HepG2 (cell line): ENCODE measurements at regions not wholly inside any gene's neighbourhood (a gene's known extent, or its start where the extent isn't known, plus 50 kb on each side); places are given as distances from the start of the nearest gene placed in this dataset.
"Not testable (repeated sequence)": the region's sequence is repeated elsewhere in the genome, so short reads cannot be mapped to it uniquely, and the experiment has no call there.

Experiments
- ATAC-seq: fragments of 200-7000 bp; cut with Tn5 transposase; 3 replicates; pipeline ENCODE4 v1.9.1; 2020; ENCODE audit warnings: mild to moderate bottlenecking, moderate library complexity
- BruUV-seq: library from RNA; stranded (reverse); fragments of 400-500 nt; replicated peaks from 2 replicates; lab custom pipeline; 2021; lab: Mats Ljungman, UMichigan
- CTCF ChIA-PET: fragments of 300-600 bp; formaldehyde crosslinking; extraction: SDS; loops from one replicate; lab custom pipeline; 2021; ENCODE audit warnings: low total read pairs, inconsistent platforms, low intra/inter-chr PET ratio; lab: Yijun Ruan, JAX
- POLR2A ChIA-PET: fragments of 350-600 bp; sonication (Branson Sonifier 250); formaldehyde crosslinking; loops from one replicate; lab custom pipeline; 2020; ENCODE audit warnings: antibody characterized with exemption, inconsistent platforms; lab: Yijun Ruan, JAX
- DNase-seq: peaks from one replicate; pipeline ENCODE4 v3.0.0-alpha.2; 2015; ENCODE audit warnings: low spot score
- FAIRE-seq: peaks from 3 replicates; lab custom pipeline; 2011; peaks lifted over from hg19 to GRCh38; lab: Jason Lieb, UNC
- H2AFZ ChIP-seq: one replicate; pipeline ENCODE4 v1.6.1; 2011; ENCODE audit warnings: low read length, inconsistent platforms
- H3K27ac ChIP-seq: fragments of 300-600 bp; 3 replicates; pipeline ENCODE4 v1.8.0; 2011; ENCODE audit warnings: mixed run types, mild to moderate bottlenecking, mixed read lengths, low read length, inconsistent platforms; ENCODE audit not compliant: insufficient read depth; ENCODE audit errors: extremely low read length
- H3K27me3 ChIP-seq, 2 experiments: fragments of 200-600 bp in 1 of 2; 2 replicates in 1 of 2; 3 replicates in 1 of 2; pipeline versions ENCODE4 v1.6.0 to v1.8.0; 2011; ENCODE audit warnings: low read length in 2 of 2, mild to moderate bottlenecking in 2 of 2, moderate library complexity in 2 of 2, inconsistent platforms in 1 of 2; ENCODE audit not compliant: insufficient read depth in 2 of 2, control insufficient read depth in 1 of 2
- H3K36me3 ChIP-seq, 2 experiments: fragments of 200-600 bp in 1 of 2; replicated peaks in 1 of 2; 2 replicates in 1 of 2; 3 replicates in 1 of 2; pipeline versions ENCODE4 v1.5.1 to v1.8.0; 2011; ENCODE audit warnings: low read length in 2 of 2, inconsistent platforms in 1 of 2; ENCODE audit not compliant: insufficient read depth in 2 of 2, control insufficient read depth in 1 of 2
- H3K4me1 ChIP-seq: 2 replicates; pipeline ENCODE4 v1.5.1; 2012; ENCODE audit warnings: low read length, inconsistent platforms; ENCODE audit not compliant: insufficient read depth
- H3K4me2 ChIP-seq: 2 replicates; pipeline ENCODE4 v1.6.0; 2011; ENCODE audit warnings: low read depth, low read length, inconsistent platforms
- H3K4me3 ChIP-seq, 3 experiments: fragments of 200-600 bp in 1 of 3; sonication (generic), shearing (Covaris generic) in 1 of 3; replicated peaks in 1 of 3; 2 replicates each; pipeline ENCODE4 v1.5.1; 2011 to 2016; ENCODE audit warnings: low read length in 3 of 3, inconsistent platforms in 2 of 3, low read depth in 2 of 3, mild to moderate bottlenecking in 2 of 3, control low read depth in 1 of 3, mixed read lengths in 1 of 3; ENCODE audit not compliant: insufficient read depth in 1 of 3
- H3K79me2 ChIP-seq: one replicate; pipeline ENCODE4 v1.6.1; 2011; ENCODE audit warnings: low read length, inconsistent platforms; ENCODE audit not compliant: insufficient read depth
- H3K9ac ChIP-seq: 2 replicates; pipeline ENCODE4 v1.6.0; 2011; ENCODE audit warnings: mild to moderate bottlenecking, low read depth, low read length, inconsistent platforms; ENCODE audit not compliant: insufficient read depth
- H3K9me3 ChIP-seq: 2 replicates; pipeline ENCODE4 v1.5.1; 2012; ENCODE audit warnings: mild to moderate bottlenecking, low read length
- H4K20me1 ChIP-seq: 2 replicates; pipeline ENCODE4 v1.6.0; 2011; ENCODE audit warnings: inconsistent platforms, mild to moderate bottlenecking, low read length, moderate library complexity; ENCODE audit not compliant: insufficient read depth
- ELK4 ChIP-seq: sonication (generic); formaldehyde crosslinking; IDR thresholded peaks from 2 replicates; pipeline ENCODE4 v1.9.0; 2021; ENCODE audit warnings: missing genetic modification reagents, borderline replicate concordance
- GMEB2 ChIP-seq: IDR thresholded peaks from 2 replicates; pipeline ENCODE4 v1.6.1; 2016; ENCODE audit warnings: missing biosample characterization, missing genetic modification reagents, low read depth
- HOXA3 ChIP-seq: sonication (generic); formaldehyde crosslinking; IDR thresholded peaks from 2 replicates; pipeline ENCODE4 v1.5.0; 2020; ENCODE audit warnings: missing genetic modification reagents
- MTF1 ChIP-seq: sonication (generic); formaldehyde crosslinking; IDR thresholded peaks from 2 replicates; pipeline ENCODE4 v1.5.0; 2020; ENCODE audit warnings: missing genetic modification reagents
- SNAI1 ChIP-seq: sonication (generic); formaldehyde crosslinking; IDR thresholded peaks from 2 replicates; pipeline ENCODE4 v1.5.0; 2020; ENCODE audit warnings: mild to moderate bottlenecking, missing genetic modification reagents, borderline replicate concordance
- ZBTB10 ChIP-seq: sonication (generic); formaldehyde crosslinking; IDR thresholded peaks from 2 replicates; pipeline ENCODE4 v1.4.0; 2020; ENCODE audit warnings: missing genetic modification reagents, borderline replicate concordance
- ZFY ChIP-seq: sonication (generic); formaldehyde crosslinking; IDR thresholded peaks from 2 replicates; pipeline ENCODE4 v1.4.0; 2020; ENCODE audit warnings: missing genetic modification reagents
- ZNF3 ChIP-seq: IDR thresholded peaks from 2 replicates; pipeline ENCODE4 v1.7.0; 2017; ENCODE audit warnings: inconsistent platforms
- WGBS: methylation state at CpG from one replicate; pipeline ENCODE4 v1.1.6; 2017; ENCODE audit warnings: low lambda C conversion rate; 5-methylcytosine and 5-hydroxymethylcytosine counted together
- in situ Hi-C: cut with HindIII; loops from 2 replicates; pipeline ENCODE4 v1.10.0; 2017; ENCODE audit warnings: low pct_unique_long_range_greater_than_20kb; ENCODE audit not compliant: extremely low pct_ligation_motif_present
- intact Hi-C: fragments of 100-400 bp; cut with micrococcal nuclease; formaldehyde crosslinking; loops from one replicate; pipeline ENCODE4 v1.10.0; 2022; ENCODE audit not compliant: unreplicated experiment

DNA sequence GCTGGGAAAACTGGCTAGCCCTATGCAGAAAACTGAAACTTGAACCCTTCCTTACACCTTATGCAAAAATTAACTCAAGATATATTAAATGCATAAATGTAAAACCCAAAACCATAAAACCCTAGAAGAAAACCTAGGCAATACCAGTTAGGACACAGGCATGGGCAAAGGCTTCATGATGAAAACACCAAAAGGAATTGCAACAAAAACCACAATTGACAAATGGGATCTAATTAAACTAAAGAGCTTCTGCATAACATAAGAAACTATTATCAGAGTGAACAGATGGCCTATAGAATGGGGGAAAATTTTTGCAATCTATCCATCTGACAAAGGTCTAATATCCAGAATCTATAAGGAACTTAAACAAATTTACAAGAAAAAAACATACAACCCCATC lies 192.9 kb upstream of the SLC7A11 start:
- H3K27me3 ChIP-seq, H4K20me1 ChIP-seq, intact Hi-C loops, CTCF ChIA-PET, H3K4me3 ChIP-seq, in situ Hi-C loops, H3K4me1 ChIP-seq, DNase-seq, H3K9me3 ChIP-seq, H2AFZ ChIP-seq, FAIRE-seq, H3K36me3 ChIP-seq, H3K4me2 ChIP-seq, POLR2A ChIA-PET, BruUV-seq, ATAC-seq, H3K27ac ChIP-seq, H3K9ac ChIP-seq, H3K79me2 ChIP-seq: not testable (repeated sequence)

DNA sequence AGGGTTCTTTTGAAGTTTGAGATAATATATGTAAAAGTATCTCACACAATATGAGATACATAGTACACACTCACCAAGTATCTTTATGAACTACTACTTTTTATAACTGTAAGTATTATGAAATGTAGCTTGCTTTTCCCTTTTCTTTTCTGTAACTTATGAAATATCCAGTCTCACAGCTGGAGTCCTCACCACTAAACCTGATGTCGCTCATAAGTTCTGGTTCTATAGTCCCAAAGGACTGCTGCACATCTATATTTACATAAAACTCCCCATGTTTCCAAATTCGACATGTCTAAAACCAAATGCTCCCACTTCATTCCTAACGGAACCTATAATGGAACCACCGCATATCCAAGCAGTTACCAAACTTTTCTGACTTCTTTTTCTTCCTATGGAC lies 186.5 kb upstream of the SLC7A11 start:
- Histone ChIP-seq H3K9me3 (no peaks in the 10 kb centered on the region), H3K36me3 (no peaks in the 10 kb centered on the region), H3K4me2 (no peak overlapping the region), H2AFZ (no peak overlapping the region), H4K20me1 (no peaks in the 10 kb centered on the region), H3K27me3 (no peaks in the 10 kb centered on the region; a peak in 1 of 5 replicates), H3K4me3 (no peak overlapping the region), H3K9ac (no peak overlapping the region), H3K4me1 (no peaks in the 10 kb centered on the region), H3K27ac (no peak overlapping the region), H3K79me2 (no peaks in the 10 kb centered on the region)
- no TSS peak for BruUV-seq
- POLR2A ChIA-PET: no interaction called here
- no peak for FAIRE-seq
- under 1% methylated on average over 4 of the region's 4 CpGs for WGBS
- DNase-seq: no peak
- in situ Hi-C loops (no loop called here), intact Hi-C loops (no loop called here)
- ATAC-seq: no peak
- CTCF ChIA-PET: no interaction called here
- TF ChIP-seq HOXA3 (CRISPR knock-in tag): no peak
- no peak for TF ChIP-seq SNAI1 (CRISPR knock-in tag)
- TF ChIP-seq ELK4 (CRISPR knock-in tag): no peak
- no peak for TF ChIP-seq GMEB2 (CRISPR knock-in tag)
- TF ChIP-seq ZNF3 (CRISPR knock-in tag): no peak
- TF ChIP-seq MTF1 (CRISPR knock-in tag): no peak
- TF ChIP-seq ZFY (CRISPR knock-in tag): no peak
- TF ChIP-seq ZBTB10 (CRISPR knock-in tag): no peak
